ENCODE measurements at regions not wholly inside any gene's neighbourhood (a gene's known extent, or its start where the extent isn't known, plus 50 kb on each side); places are given as distances from the start of the nearest gene placed in this dataset.

- TF ChIP-seq, protein P1, sequence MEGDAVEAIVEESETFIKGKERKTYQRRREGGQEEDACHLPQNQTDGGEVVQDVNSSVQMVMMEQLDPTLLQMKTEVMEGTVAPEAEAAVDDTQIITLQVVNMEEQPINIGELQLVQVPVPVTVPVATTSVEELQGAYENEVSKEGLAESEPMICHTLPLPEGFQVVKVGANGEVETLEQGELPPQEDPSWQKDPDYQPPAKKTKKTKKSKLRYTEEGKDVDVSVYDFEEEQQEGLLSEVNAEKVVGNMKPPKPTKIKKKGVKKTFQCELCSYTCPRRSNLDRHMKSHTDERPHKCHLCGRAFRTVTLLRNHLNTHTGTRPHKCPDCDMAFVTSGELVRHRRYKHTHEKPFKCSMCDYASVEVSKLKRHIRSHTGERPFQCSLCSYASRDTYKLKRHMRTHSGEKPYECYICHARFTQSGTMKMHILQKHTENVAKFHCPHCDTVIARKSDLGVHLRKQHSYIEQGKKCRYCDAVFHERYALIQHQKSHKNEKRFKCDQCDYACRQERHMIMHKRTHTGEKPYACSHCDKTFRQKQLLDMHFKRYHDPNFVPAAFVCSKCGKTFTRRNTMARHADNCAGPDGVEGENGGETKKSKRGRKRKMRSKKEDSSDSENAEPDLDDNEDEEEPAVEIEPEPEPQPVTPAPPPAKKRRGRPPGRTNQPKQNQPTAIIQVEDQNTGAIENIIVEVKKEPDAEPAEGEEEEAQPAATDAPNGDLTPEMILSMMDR (IDR thresholded peaks at IDR 0.05) = no peak
- no peak for TF ChIP-seq POLR2AphosphoS5 (IDR thresholded peaks at IDR 0.05)
- no peak for TF ChIP-seq POLR2A (IDR thresholded peaks at IDR 0.05)
Measured at GRCh38 chr13:39251340-39251739, 213.1 kb downstream of the NHLRC3 start.

All from breast epithelium (tissue), 3 donors.